Right lobe of liver (tissue), 6 donors: ENCODE measurements at regions not wholly inside any gene's neighbourhood (a gene's known extent, or its start where the extent isn't known, plus 50 kb on each side); places are given as distances from the start of the nearest gene placed in this dataset.
"Not testable (repeated sequence)": the region's sequence is repeated elsewhere in the genome, so short reads cannot be mapped to it uniquely, and the experiment has no call there.

Source experiments
- ATAC-seq, 4 donors: fragments of 200-7000 bp; cut with Tn5 transposase; one replicate each; pipeline ENCODE4 v1.9.1; 2020; ENCODE audit warnings: mild to moderate bottlenecking in 4 of 4, moderate library complexity in 4 of 4
- DNase-seq, 3 donors: peaks; one replicate each; pipeline ENCODE4 v3.0.0-alpha.2; 2020
- H3K27ac ChIP-seq, 3 donors: fragments of 200-600 bp; one replicate each; pipeline ENCODE4 v1.8.0; 2022
- H3K27me3 ChIP-seq, 2 donors: fragments of 200-600 bp; one replicate each; pipeline ENCODE4 v1.8.0; 2022
- H3K36me3 ChIP-seq, 4 donors: fragments of 200-600 bp; sonication (generic) in 1 of 4; one replicate each; pipeline versions ENCODE4 v1.5.1 to v1.8.0; 2017 to 2022; ENCODE audit warnings: control low read depth in 1 of 4
- H3K4me1 ChIP-seq, 4 donors: fragments of 200-600 bp; sonication (generic) in 1 of 4; one replicate each; pipeline versions ENCODE4 v1.5.1 to v1.8.0; 2017 to 2022; ENCODE audit warnings: control low read depth in 1 of 4
- H3K4me3 ChIP-seq, 3 donors: fragments of 200-600 bp; one replicate each; pipeline ENCODE4 v1.8.0; 2022
- H3K9me3 ChIP-seq, 4 donors: fragments of 200-600 bp; sonication (generic) in 1 of 4; one replicate each; pipeline versions ENCODE4 v1.5.1 to v1.8.0; 2017 to 2022; ENCODE audit warnings: control low read depth in 1 of 4
- POLR2A ChIP-seq: fragments of 450-650 bp; IDR thresholded peaks from one replicate; pipeline ENCODE4 v1.6.1; 2017; ENCODE audit warnings: antibody characterized with exemption, mild to moderate bottlenecking
- WGBS: methylation state at CpG from one replicate; pipeline ENCODE4 v1.1.6; 2018; ENCODE audit warnings: low coverage, low lambda C conversion rate; ENCODE audit not compliant: insufficient coverage; ENCODE audit errors: missing lambda C conversion rate; 5-methylcytosine and 5-hydroxymethylcytosine counted together
- intact Hi-C, 2 donors: fragments of 100-400 bp; cut with DNase I; formaldehyde crosslinking; loops; one replicate each; pipeline versions ENCODE4 v1.11.2 to v1.14.1; 2022
- TF ChIP-seq, protein P1 (sequence below), 4 donors: fragments of 200-600 bp in 3 of 4; fragments of 450-650 bp in 1 of 4; IDR thresholded peaks; one replicate each; pipeline versions ENCODE4 v1.5.1 to v1.8.0; 2016 to 2022; ENCODE audit warnings: antibody characterized with exemption in 4 of 4, mild to moderate bottlenecking in 2 of 4
- donor health status: DM: no; HTN: yes; CAD: no.
- donor health status: DM: no; HTN: no; CAD: no.
- donor health status: DM: no; HTN: no; CAD: no.
- donor health status: DM: no; HTN: yes; CAD: no.
- donor health status: DM: no; HTN: yes; CAD: no.

DNA sequence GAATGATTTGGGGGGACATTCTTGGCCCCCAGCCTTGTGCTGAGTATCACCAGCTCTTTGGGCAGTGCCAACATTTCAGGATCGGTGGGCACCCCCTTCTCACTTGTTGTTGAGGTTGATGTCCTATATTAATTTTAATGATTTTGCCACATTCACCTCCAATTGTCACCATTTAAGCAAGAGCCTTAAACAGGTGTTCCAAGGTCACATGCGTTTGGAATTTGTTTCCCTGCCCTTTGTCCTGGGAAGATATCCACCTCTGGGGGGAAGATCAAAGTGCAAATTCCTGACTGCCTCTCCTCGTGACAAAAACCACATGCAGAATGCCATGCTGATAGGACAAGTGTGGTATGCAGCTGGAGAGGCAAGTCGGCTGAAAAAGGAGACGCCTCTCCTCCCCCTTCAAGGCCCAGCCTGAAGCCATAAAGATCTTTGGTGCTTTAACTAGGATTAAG lies 72.5 kb upstream of the ID2 start:
- H3K9me3 ChIP-seq: no peaks in the 10 kb centered on the region
- H3K27ac ChIP-seq: peak overlapping the region in 2 of 3 donors; percentile 16 to 53
- no peak overlapping the region for H3K4me3 ChIP-seq
- TF ChIP-seq, protein P1, sequence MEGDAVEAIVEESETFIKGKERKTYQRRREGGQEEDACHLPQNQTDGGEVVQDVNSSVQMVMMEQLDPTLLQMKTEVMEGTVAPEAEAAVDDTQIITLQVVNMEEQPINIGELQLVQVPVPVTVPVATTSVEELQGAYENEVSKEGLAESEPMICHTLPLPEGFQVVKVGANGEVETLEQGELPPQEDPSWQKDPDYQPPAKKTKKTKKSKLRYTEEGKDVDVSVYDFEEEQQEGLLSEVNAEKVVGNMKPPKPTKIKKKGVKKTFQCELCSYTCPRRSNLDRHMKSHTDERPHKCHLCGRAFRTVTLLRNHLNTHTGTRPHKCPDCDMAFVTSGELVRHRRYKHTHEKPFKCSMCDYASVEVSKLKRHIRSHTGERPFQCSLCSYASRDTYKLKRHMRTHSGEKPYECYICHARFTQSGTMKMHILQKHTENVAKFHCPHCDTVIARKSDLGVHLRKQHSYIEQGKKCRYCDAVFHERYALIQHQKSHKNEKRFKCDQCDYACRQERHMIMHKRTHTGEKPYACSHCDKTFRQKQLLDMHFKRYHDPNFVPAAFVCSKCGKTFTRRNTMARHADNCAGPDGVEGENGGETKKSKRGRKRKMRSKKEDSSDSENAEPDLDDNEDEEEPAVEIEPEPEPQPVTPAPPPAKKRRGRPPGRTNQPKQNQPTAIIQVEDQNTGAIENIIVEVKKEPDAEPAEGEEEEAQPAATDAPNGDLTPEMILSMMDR (IDR thresholded peaks at IDR 0.05): no peak
- no peak for TF ChIP-seq POLR2A
- DNase-seq (peak in 2 of 3 donors; percentile 57 to 76), ATAC-seq (peak; percentile 87 to 95 (median 94))
- H3K27me3 ChIP-seq: no peaks in the 10 kb centered on the region
- peaks cover 0 to 12% (median 4%) of the 10 kb centered on the region in 4 donors for H3K4me1 ChIP-seq
- H3K36me3 ChIP-seq: no peaks in the 10 kb centered on the region
- intact Hi-C loops: no loop called here
- 36% methylated on average over 5 of the region's 5 CpGs for WGBS

DNA sequence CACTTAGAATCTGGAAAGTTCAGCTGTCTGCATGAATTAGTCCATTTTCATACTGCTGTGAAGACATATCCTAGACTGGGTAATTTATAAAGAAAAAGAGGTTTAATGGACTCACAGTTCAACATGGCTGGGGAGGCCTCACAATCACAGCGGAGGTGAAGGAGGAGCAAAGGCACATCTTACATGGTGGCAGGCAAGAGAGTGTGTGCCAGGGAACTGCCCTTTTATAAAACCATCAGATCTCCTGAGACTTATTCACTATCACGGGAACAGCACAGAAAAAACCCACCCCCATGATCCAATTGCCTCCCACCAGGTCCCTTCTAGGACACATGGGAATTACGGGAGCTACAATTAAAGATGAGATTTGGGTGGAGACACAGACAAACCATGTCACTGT lies 71.1 kb upstream of the ID2 start:
- 66% methylated on average over 3 of the region's 3 CpGs for WGBS
- H3K9me3 ChIP-seq, ATAC-seq, DNase-seq, H3K27ac ChIP-seq, intact Hi-C loops, H3K4me3 ChIP-seq, H3K36me3 ChIP-seq, H3K27me3 ChIP-seq: not testable (repeated sequence)
- peaks cover 0 to 12% (median 4%) of the 10 kb centered on the region in 4 donors for H3K4me1 ChIP-seq

- DNase-seq (peak in 1 of 3 donors; percentile 33), ATAC-seq (no peak)
- Histone ChIP-seq H3K4me3 (no peak overlapping the region), H3K27ac (no peak overlapping the region), H3K36me3 (no peaks in the 10 kb centered on the region), H3K9me3 (no peaks in the 10 kb centered on the region), H3K27me3 (no peaks in the 10 kb centered on the region), H3K4me1 (peaks cover 0 to 12% (median 4%) of the 10 kb centered on the region in 4 donors)
- TF ChIP-seq, protein P1 (IDR thresholded peaks at IDR 0.05): no peak
- TF ChIP-seq POLR2A: no peak
- intact Hi-C loops: no loop called here
- no CpG with 5 or more reads among the region's 7 CpGs for WGBS
Measured at GRCh38 chr2:8611246-8611645, 70.6 kb upstream of the ID2 start.

DNA sequence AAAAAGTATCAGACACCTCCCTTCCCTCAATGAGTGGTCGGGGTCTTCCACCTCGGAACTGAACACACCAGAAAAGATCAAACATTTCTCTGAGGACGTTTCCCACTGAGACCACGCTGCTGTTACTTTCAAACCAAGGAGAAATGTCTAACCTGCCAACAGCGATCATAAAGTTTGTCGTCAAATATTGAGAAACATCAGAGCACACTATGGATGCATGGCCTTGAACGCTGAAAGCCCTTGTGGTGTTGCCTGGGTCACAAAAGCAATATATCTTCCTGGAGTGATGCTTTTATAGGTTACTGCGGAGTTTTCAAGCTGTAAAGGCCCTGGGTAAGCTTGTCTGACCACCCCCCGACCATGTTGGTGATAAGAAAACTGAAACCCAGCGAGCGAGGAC lies 70.2 kb upstream of the ID2 start:
- peak in 1 of 3 donors; percentile 24 for DNase-seq
- Histone ChIP-seq H3K36me3 (no peaks in the 10 kb centered on the region), H3K27ac (no peak overlapping the region), H3K27me3 (no peaks in the 10 kb centered on the region), H3K4me1 (peaks cover 0 to 12% (median 4%) of the 10 kb centered on the region in 4 donors), H3K4me3 (no peak overlapping the region), H3K9me3 (no peaks in the 10 kb centered on the region)
- no peak for TF ChIP-seq POLR2A
- TF ChIP-seq, protein P1 (IDR thresholded peaks at IDR 0.05): no peak
- WGBS: 87% methylated on average over 11 of the region's 11 CpGs
- intact Hi-C loops: no loop called here
- no peak for ATAC-seq

GRCh38 chr2:8612734-8613179 lies 69.1 kb upstream of the ID2 start:
- H3K36me3 ChIP-seq: no peaks in the 10 kb centered on the region
- no peaks in the 10 kb centered on the region for H3K27me3 ChIP-seq
- ATAC-seq: no peak
- no peak overlapping the region for H3K27ac ChIP-seq
- no peaks in the 10 kb centered on the region for H3K9me3 ChIP-seq
- no peak overlapping the region for H3K4me3 ChIP-seq
- H3K4me1 ChIP-seq: peaks cover 0 to 12% (median 4%) of the 10 kb centered on the region in 4 donors
- WGBS: 78% methylated on average over 5 of the region's 7 CpGs
- TF ChIP-seq, protein P1 (IDR thresholded peaks at IDR 0.05): no peak
- no peak for TF ChIP-seq POLR2A
- DNase-seq: peak in 1 of 3 donors; percentile 31
- intact Hi-C loops: no loop called here

DNA sequence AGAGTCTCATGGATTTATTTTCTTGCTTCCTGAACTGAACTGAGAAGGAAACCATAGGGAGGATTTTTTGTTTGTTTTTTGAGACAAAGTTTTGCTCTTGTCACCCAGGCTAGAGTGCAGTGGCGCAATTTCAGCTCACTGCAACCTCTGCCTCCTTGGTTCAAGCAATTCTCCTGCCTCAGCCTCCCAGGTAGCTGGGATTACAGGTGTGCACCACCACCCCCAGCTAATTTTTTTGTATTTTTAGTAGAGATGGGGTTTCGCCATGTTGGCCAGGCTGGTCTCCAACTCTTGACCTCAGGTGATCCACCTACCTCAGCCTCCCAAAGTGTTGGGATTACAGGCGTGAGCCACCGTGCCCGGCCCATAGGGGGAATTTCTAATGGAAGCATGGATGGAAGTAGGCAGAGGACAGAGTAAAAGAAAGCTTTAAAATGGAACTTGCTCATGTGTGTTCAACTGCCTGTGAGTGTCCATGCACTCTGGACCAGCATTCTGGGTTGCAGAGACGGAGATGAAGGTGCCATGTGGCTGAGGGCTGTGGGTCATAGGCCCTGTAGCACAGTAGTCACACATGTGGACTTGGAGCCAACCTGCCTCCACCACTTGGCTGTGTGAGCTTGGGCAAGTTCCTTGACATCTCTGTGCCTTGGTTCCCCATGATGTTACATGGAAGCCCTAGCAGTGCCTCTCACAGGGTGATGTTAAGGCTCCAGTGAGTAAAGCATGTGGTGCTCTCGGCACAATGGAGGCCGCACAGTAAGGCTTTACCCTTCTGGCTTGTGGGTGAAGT lies 68.5 kb upstream of the ID2 start:
- ATAC-seq, H3K27ac ChIP-seq, H3K36me3 ChIP-seq, H3K4me3 ChIP-seq, H3K9me3 ChIP-seq, intact Hi-C loops, H3K27me3 ChIP-seq: not testable (repeated sequence)
- peaks cover 0 to 12% (median 4%) of the 10 kb centered on the region in 4 donors for H3K4me1 ChIP-seq
- DNase-seq: peak in 1 of 3 donors; percentile 14
- WGBS: 100% methylated on average over 4 of the region's 8 CpGs
